ENCODE measurements at regions not wholly inside any gene's neighbourhood (a gene's known extent, or its start where the extent isn't known, plus 50 kb on each side); places are given as distances from the start of the nearest gene placed in this dataset.

DNA sequence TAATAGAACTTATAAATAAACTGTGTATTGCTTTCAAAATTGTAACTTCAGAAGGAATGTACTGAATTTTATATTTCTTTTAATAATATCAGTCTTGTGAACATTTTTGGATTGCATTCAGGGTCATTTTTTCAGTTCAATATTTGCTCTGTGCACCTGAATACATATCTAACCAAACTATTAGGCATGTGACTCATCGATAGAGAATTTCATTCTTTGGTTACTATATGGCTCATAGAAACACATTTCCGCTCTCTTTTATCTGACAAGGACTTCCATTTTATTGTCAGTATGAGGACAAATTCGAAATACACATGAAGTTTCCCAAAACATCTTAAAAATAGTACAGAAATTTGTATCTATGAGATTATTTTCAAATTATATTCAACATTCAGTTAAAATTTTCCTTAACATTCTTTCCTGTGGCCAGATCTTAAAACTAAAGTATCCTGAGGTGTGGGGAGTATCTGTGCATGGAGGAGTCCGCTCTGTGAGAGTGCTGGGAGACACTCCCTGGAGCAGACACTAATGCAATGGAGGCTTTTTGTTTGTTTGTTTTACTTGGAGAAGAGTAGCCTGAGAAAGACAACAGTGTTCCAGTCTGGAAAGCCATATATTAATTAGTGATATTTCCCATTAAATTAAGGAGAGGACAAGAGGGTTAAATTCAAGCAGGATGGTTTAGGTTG is 483.6 kb downstream of the PCDH20 start:
- TF ChIP-seq POLR2A (IDR thresholded peaks at IDR 0.05) (no peak), CTCF (IDR thresholded peaks at IDR 0.05) (no peak)
- 63 to 64% methylated on average over 4 of the region's 4 CpGs for WGBS, 2 donors
- DNase-seq (ENCODE audit: low spot score in 2 of 2): no peak
- no peak overlapping the region for H3K4me3 ChIP-seq (ENCODE audit: low read depth, poor library complexity, severe bottlenecking)
- intact Hi-C loops (cut with DNase I; ENCODE audit: low total_unique reads): no loop called here

DNA sequence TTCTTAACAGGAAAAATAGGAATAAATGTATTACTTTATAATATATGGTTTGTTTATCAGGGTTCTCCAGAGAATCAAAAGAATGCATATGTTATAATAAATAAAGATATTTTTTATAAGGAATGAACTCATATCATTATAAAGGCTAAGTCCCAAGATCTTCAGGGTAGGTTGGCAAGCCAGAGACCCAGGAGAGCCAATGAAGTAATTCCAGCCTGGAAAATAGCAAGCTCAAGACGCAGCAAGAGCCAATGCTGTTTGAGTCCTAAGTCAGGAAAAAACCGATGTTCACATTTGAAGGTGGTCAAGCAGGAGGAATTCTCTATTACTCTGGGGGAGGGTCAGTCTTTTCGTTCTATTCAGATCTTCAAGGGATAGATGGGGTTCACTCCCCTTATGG is 490.0 kb downstream of the PCDH20 start:
- intact Hi-C loops (cut with DNase I; ENCODE audit: low total_unique reads): no loop called here
- no peak for DNase-seq (ENCODE audit: low spot score in 2 of 2)
- H3K4me3 ChIP-seq (ENCODE audit: low read depth, poor library complexity, severe bottlenecking): no peak overlapping the region
- WGBS, 2 donors: 85 to 90% methylated on average over 3 of the region's 3 CpGs
- TF ChIP-seq CTCF (IDR thresholded peaks at IDR 0.05) (no peak), POLR2A (IDR thresholded peaks at IDR 0.05) (no peak)

DNA sequence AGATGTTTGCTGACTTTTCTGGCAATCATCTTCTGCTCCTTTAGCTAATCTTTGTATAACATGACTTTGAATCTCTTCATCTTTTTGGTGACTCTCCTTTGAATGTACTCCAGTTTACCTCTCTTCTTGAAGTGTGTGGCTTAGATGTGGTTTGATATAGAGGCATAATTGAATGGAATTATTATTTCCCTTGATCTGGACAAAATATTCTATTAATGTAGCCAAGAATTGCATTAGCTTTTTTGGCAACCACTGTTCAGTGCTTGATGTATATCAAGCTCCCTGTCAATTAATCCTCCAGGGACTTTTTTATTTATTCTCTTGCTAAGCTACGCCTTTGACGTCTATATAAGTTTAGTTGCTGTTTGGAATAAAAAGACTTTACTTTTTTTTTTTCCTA is 490.8 kb downstream of the PCDH20 start:
- TF ChIP-seq CTCF (IDR thresholded peaks at IDR 0.05) (no peak), POLR2A (IDR thresholded peaks at IDR 0.05) (no peak)
- DNase-seq (ENCODE audit: low spot score in 2 of 2): no peak
- H3K4me3 ChIP-seq (ENCODE audit: low read depth, poor library complexity, severe bottlenecking): no peak overlapping the region
- intact Hi-C loops (cut with DNase I; ENCODE audit: low total_unique reads): no loop called here
- WGBS, 2 donors: 48 to 50% methylated on average over 2 of the region's 2 CpGs

DNA sequence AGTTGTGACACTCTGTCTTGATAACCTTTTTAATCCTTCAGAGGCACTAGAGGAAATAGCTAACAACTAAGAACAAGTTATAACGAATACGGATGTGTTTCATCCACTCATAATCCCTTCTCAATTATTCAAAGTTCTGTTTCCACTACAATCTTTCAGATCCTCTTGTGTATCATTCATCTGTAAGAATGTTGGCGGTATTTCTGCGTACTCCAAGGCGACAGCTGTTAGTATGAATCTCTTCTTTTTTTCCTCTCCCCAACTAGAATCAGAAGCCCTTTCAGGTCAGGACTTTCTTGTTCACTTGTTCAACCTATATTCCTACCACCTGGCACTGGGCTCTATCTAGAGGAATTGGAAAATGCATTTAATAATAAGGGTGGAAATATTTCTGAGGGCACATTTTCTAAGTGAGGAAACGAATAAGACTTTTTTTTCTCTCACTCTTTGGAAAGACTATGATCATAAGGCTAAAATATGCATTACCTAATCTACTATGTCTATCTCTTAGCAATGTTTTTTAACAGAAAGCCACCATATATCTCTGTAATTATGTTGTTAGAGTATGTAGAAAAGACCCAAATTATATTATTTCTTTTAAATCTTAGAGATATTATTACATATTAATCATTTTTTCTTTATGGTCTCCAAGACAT is 492.9 kb downstream of the PCDH20 start:
- no peak overlapping the region for H3K4me3 ChIP-seq (ENCODE audit: low read depth, poor library complexity, severe bottlenecking)
- intact Hi-C loops (cut with DNase I; ENCODE audit: low total_unique reads): no loop called here
- WGBS, 2 donors: 32 to 38% methylated on average over 6 of the region's 6 CpGs
- no peak for DNase-seq (ENCODE audit: low spot score in 2 of 2)
- TF ChIP-seq POLR2A (IDR thresholded peaks at IDR 0.05): no peak
- TF ChIP-seq CTCF (IDR thresholded peaks at IDR 0.05): no peak

- TF ChIP-seq CTCF (IDR thresholded peaks at IDR 0.05) (no peak), POLR2A (IDR thresholded peaks at IDR 0.05) (no peak)
- intact Hi-C loops (cut with DNase I; ENCODE audit: low total_unique reads): no loop called here
- 15 to 29% methylated on average over 1 of the region's 1 CpG for WGBS, 2 donors
- no peak for DNase-seq (ENCODE audit: low spot score in 2 of 2)
- no peak overlapping the region for H3K4me3 ChIP-seq (ENCODE audit: low read depth, poor library complexity, severe bottlenecking)
Measured at GRCh38 chr13:60893801-60894200, 496.8 kb downstream of the TDRD3 start.
